HCT116 (cell line): ENCODE measurements at regions not wholly inside any gene's neighbourhood (a gene's known extent, or its start where the extent isn't known, plus 50 kb on each side); places are given as distances from the start of the nearest gene placed in this dataset.

Experiments
- ATAC-seq: fragments of 200-7000 bp; cut with Tn5 transposase; 2 replicates; pipeline ENCODE4 v1.9.1; 2020; ENCODE audit warnings: mild to moderate bottlenecking, moderate library complexity
- BruUV-seq: library from RNA; stranded (reverse); fragments of 400-500 nt; replicated peaks from 2 replicates; lab custom pipeline; 2021; lab: Mats Ljungman, UMichigan
- CTCF ChIA-PET: fragments of 300-600 bp; sonication (Branson Sonifier 250); formaldehyde crosslinking; loops from one replicate; lab custom pipeline; 2021; ENCODE audit warnings: antibody characterized with exemption; lab: Charles Lee
- POLR2A ChIA-PET: fragments of 300-600, 350-600 bp; sonication (Branson Sonifier 250); formaldehyde crosslinking; loops from one replicate; lab custom pipeline; 2021; ENCODE audit warnings: antibody characterized with exemption; lab: Charles Lee
- RAD21 ChIA-PET, 2 experiments: fragments of 300-600 bp; sonication (Branson Sonifier 250); formaldehyde crosslinking; loops; one replicate each; lab custom pipeline; 2023; ENCODE audit warnings: low total read pairs in 2 of 2; ENCODE audit not compliant: uncharacterized antibody in 2 of 2, unreplicated experiment in 2 of 2, low non-redundant PET in 1 of 2; lab: Charles Lee
- DNase-seq: peaks from one replicate; pipeline ENCODE4 v3.0.0-alpha.2; 2010; ENCODE audit warnings: low read depth, low spot score
- H2AFZ ChIP-seq: fragments of 200-600 bp; shearing (Covaris generic), sonication (generic); 2 replicates; pipeline ENCODE4 v1.6.1; 2017; ENCODE audit warnings: low read depth, mixed run types, mixed read lengths, antibody characterized with exemption, low read length; ENCODE audit not compliant: poor library complexity, severe bottlenecking
- H3K27ac ChIP-seq: 2 replicates; pipeline ENCODE4 v1.5.1; 2012; ENCODE audit warnings: low read depth, low read length
- H3K27me3 ChIP-seq: fragments of 200-600 bp; sonication (generic); 2 replicates; pipeline ENCODE4 v1.6.1; 2016; ENCODE audit warnings: mixed run types, low read length, mixed read lengths; ENCODE audit not compliant: insufficient read depth
- H3K36me3 ChIP-seq, 2 experiments: fragments of 200-500 bp in 1 of 2; fragments of 200-600 bp in 1 of 2; sonication (Bioruptor generic) in 1 of 2; sonication (generic) in 1 of 2; 2 replicates each; pipeline versions ENCODE4 v1.5.1 to v1.6.1; 2014 to 2016; ENCODE audit warnings: low read length in 2 of 2, inconsistent platforms in 1 of 2, mixed read lengths in 1 of 2, mixed run types in 1 of 2; ENCODE audit not compliant: insufficient read depth in 2 of 2, control insufficient read depth in 1 of 2
- H3K4me1 ChIP-seq, 2 experiments: fragments of 200-600 bp in 1 of 2; sonication (generic) in 1 of 2; 2 replicates each; pipeline versions ENCODE4 v1.5.1 to v1.6.1; 2012 to 2017; ENCODE audit warnings: low read length in 2 of 2, inconsistent platforms in 1 of 2, mild to moderate bottlenecking in 1 of 2, mixed read lengths in 1 of 2, mixed run types in 1 of 2, moderate library complexity in 1 of 2; ENCODE audit not compliant: insufficient read depth in 2 of 2, control insufficient read depth in 1 of 2
- H3K4me2 ChIP-seq: fragments of 200-600 bp; sonication (generic); 2 replicates; pipeline ENCODE4 v1.6.1; 2017; ENCODE audit warnings: mixed run types, low read length, mixed read lengths
- H3K4me3 ChIP-seq, 2 experiments: fragments of 200-600 bp in 1 of 2; sonication (generic) in 1 of 2; replicated peaks in 1 of 2; 2 replicates each; pipeline ENCODE4 v1.5.1; 2011 to 2016; ENCODE audit warnings: low read length in 2 of 2, control low read depth in 1 of 2, low read depth in 1 of 2, mild to moderate bottlenecking in 1 of 2, mixed read lengths in 1 of 2, mixed run types in 1 of 2
- H3K79me2 ChIP-seq: fragments of 200-600 bp; sonication (generic); 2 replicates; pipeline ENCODE4 v1.6.1; 2017; ENCODE audit warnings: mild to moderate bottlenecking, mixed run types, low read length, moderate library complexity, mixed read lengths; ENCODE audit not compliant: insufficient read depth
- H3K9ac ChIP-seq: fragments of 200-600 bp; sonication (generic); 2 replicates; pipeline ENCODE4 v1.6.1; 2016; ENCODE audit warnings: low read length, mixed read lengths
- H3K9me2 ChIP-seq: fragments of 200-600 bp; sonication (generic), shearing (Covaris generic); 2 replicates; pipeline ENCODE4 v1.6.1; 2017; ENCODE audit warnings: mixed run types, mild to moderate bottlenecking, moderate library complexity; ENCODE audit not compliant: insufficient read depth
- H3K9me3 ChIP-seq, 2 experiments: fragments of 200-500 bp in 1 of 2; fragments of 200-600 bp in 1 of 2; sonication (Bioruptor generic) in 1 of 2; sonication (generic) in 1 of 2; 2 replicates each; pipeline ENCODE4 v1.6.1; 2014 to 2017; ENCODE audit warnings: low read length in 2 of 2, mixed read lengths in 2 of 2, inconsistent platforms in 1 of 2, low read depth in 1 of 2, mild to moderate bottlenecking in 1 of 2, mixed run types in 1 of 2, moderate library complexity in 1 of 2; ENCODE audit not compliant: control insufficient read depth in 1 of 2, insufficient read depth in 1 of 2
- H4K20me1 ChIP-seq: fragments of 200-600 bp; sonication (generic), shearing (Covaris generic); 2 replicates; pipeline ENCODE4 v1.6.1; 2017; ENCODE audit warnings: mixed run types, mild to moderate bottlenecking, moderate library complexity; ENCODE audit not compliant: insufficient read depth
- CEBPB ChIP-seq: IDR thresholded peaks from 2 replicates; pipeline ENCODE4 v1.6.1; 2012; ENCODE audit warnings: low read depth
- CTCF ChIP-seq, 3 experiments: fragments of 200-600 bp in 1 of 3; sonication (generic) in 1 of 3; IDR thresholded peaks in 2 of 3; conservative IDR thresholded peaks in 1 of 3; 2 replicates each; pipeline ENCODE4 v1.5.1; 2012 to 2017; ENCODE audit warnings: low read depth in 2 of 3, low read length in 2 of 3, antibody characterized with exemption in 1 of 3, borderline replicate concordance in 1 of 3, control low read depth in 1 of 3, mild to moderate bottlenecking in 1 of 3, mixed read lengths in 1 of 3, mixed run types in 1 of 3, moderate library complexity in 1 of 3; ENCODE audit not compliant: insufficient read depth in 1 of 3
- EGR1 ChIP-seq: IDR thresholded peaks from 2 replicates; pipeline ENCODE4 v1.6.1; 2012; ENCODE audit warnings: low read depth
- ELF1 ChIP-seq: IDR thresholded peaks from 2 replicates; pipeline ENCODE4 v1.6.1; 2012; ENCODE audit warnings: low read depth, borderline replicate concordance
- EZH2phosphoT487 ChIP-seq: fragments of 200-600 bp; IDR thresholded peaks from 2 replicates; pipeline ENCODE4 v1.6.1; 2018; ENCODE audit warnings: antibody characterized with exemption, borderline replicate concordance
- POLR2A ChIP-seq: IDR thresholded peaks from 2 replicates; pipeline ENCODE4 v1.7.0; 2011; ENCODE audit warnings: borderline replicate concordance; ENCODE audit not compliant: insufficient read depth, insufficient read length; ENCODE audit errors: extremely low read depth
- POLR2AphosphoS5 ChIP-seq: IDR thresholded peaks from 2 replicates; pipeline ENCODE4 v1.6.1; 2011; ENCODE audit warnings: mild to moderate bottlenecking, low read depth, low read length, moderate library complexity
- REST ChIP-seq: IDR thresholded peaks from 2 replicates; pipeline ENCODE4 v1.6.1; 2012; ENCODE audit warnings: low read depth
- SIN3A ChIP-seq: IDR thresholded peaks from 2 replicates; pipeline ENCODE4 v1.6.1; 2012; ENCODE audit warnings: low read depth
- YY1 ChIP-seq: IDR thresholded peaks from 2 replicates; pipeline ENCODE4 v1.6.1; 2011; ENCODE audit warnings: low read length, low read depth, moderate library complexity, mild to moderate bottlenecking; ENCODE audit not compliant: insufficient replicate concordance; ENCODE audit errors: extremely low read depth
- ZFX ChIP-seq: fragments of 450-650 bp; IDR thresholded peaks from 2 replicates; pipeline ENCODE4 v1.6.1; 2017
- ZNF274 ChIP-seq: fragments of 200-500 bp; sonication (Bioruptor generic); IDR thresholded peaks from 2 replicates; pipeline ENCODE4 v1.6.1; 2014; ENCODE audit warnings: mild to moderate bottlenecking, low read depth, low read length, inconsistent platforms
- intact Hi-C: fragments of 100-400 bp; cut with micrococcal nuclease; formaldehyde crosslinking; loops from 2 replicates; pipeline ENCODE4 v1.10.0; 2022
- TF ChIP-seq, protein P1 (sequence below): IDR thresholded peaks from 2 replicates; pipeline ENCODE4 v1.6.1; 2011; ENCODE audit warnings: mild to moderate bottlenecking, low read length, moderate library complexity; ENCODE audit not compliant: insufficient replicate concordance; ENCODE audit errors: extremely low read depth

DNA sequence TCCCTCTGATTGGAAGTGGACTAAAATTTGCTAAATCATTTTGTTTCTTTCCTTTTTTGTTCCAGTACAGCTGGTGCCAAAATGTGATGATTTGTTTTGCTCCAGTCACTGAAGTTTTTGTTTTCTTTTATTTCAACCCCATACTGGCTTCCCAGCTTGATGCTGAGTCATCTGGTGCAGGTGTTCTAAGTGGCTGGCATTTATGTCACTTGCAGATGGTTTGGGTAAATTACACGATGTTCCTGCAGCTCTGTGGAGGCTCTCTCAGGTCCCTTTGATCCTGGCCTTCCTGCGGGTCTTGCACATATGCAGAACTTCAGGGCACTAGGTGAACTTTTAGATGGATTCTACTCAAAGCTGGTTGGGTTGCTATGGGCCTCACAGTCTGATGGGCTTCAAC is 577.7 kb downstream of the HAO1 start:
- no peaks in the 10 kb centered on the region for H4K20me1 ChIP-seq
- DNase-seq (no peak), ATAC-seq (no peak)
- H2AFZ ChIP-seq: no peak overlapping the region
- no peak overlapping the region for H3K4me2 ChIP-seq
- H3K27ac ChIP-seq: no peak overlapping the region
- H3K4me1 ChIP-seq: no peaks in the 10 kb centered on the region
- CTCF ChIA-PET: no interaction called here
- no peaks in the 10 kb centered on the region for H3K9me2 ChIP-seq
- TF ChIP-seq CTCF (IDR thresholded peaks at IDR 0.05 in 2 of 3, conservative IDR thresholded peaks at IDR 0.05 in 1 of 3; ENCODE audit: borderline replicate concordance in 1 of 3, insufficient read depth in 1 of 3, low read depth in 2 of 3, low read length in 2 of 3) (no peak), ZNF274 (no peak), SIN3A (no peak), EZH2phosphoT487 (no peak), POLR2AphosphoS5 (no peak), ELF1 (no peak), EGR1 (no peak), POLR2A (no peak), CEBPB (no peak), YY1 (no peak), REST (no peak), ZFX (no peak)
- TF ChIP-seq, protein P1, sequence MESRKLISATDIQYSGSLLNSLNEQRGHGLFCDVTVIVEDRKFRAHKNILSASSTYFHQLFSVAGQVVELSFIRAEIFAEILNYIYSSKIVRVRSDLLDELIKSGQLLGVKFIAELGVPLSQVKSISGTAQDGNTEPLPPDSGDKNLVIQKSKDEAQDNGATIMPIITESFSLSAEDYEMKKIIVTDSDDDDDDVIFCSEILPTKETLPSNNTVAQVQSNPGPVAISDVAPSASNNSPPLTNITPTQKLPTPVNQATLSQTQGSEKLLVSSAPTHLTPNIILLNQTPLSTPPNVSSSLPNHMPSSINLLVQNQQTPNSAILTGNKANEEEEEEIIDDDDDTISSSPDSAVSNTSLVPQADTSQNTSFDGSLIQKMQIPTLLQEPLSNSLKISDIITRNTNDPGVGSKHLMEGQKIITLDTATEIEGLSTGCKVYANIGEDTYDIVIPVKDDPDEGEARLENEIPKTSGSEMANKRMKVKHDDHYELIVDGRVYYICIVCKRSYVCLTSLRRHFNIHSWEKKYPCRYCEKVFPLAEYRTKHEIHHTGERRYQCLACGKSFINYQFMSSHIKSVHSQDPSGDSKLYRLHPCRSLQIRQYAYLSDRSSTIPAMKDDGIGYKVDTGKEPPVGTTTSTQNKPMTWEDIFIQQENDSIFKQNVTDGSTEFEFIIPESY: no peak
- no peaks in the 10 kb centered on the region for H3K36me3 ChIP-seq
- H3K9ac ChIP-seq: no peak overlapping the region
- no peaks in the 10 kb centered on the region for H3K27me3 ChIP-seq
- intact Hi-C loops: no loop called here
- BruUV-seq: no TSS peak
- POLR2A ChIA-PET: no interaction called here
- no peaks in the 10 kb centered on the region for H3K79me2 ChIP-seq
- H3K9me3 ChIP-seq: peaks cover 0 to 12% of the 10 kb centered on the region in 2 experiments; a peak in 2 of 4 replicates
- no peak overlapping the region for H3K4me3 ChIP-seq
- RAD21 ChIA-PET: no interaction called here
